HK-2 (cell line): ENCODE measurements at regions not wholly inside any gene's neighbourhood (a gene's known extent, or its start where the extent isn't known, plus 50 kb on each side); places are given as distances from the start of the nearest gene placed in this dataset.

Experiments used
- DNase-seq: peaks from one replicate; pipeline ENCODE4 v3.0.0-alpha.2; 2018; ENCODE audit not compliant: unreplicated experiment

- no peak for DNase-seq
Observed at GRCh38 chr12:67370979-67371378, 101.8 kb downstream of the CAND1 start.

- no peak for DNase-seq
Observed at GRCh38 chr12:67377021-67377420, 107.9 kb downstream of the CAND1 start.

DNA sequence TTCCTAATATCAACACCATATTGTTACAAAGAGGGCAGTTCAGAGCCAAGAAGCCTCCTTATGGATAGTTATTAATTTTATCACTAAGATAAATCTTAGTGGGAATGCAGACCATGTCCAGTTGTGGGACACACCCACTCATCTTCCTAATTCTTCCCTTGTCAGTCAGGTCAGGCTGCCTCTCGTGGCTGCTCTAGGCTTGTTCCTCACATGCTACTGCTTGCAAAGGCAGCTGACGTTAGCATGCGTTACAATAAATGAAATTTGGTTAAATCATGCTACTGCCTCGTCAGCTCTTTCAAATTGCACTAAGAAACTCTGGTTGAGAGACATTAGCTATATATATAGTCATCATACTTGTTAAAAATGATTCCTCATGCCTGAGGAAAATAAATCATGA is 108.4 kb downstream of the CAND1 start:
- DNase-seq = no peak

DNA sequence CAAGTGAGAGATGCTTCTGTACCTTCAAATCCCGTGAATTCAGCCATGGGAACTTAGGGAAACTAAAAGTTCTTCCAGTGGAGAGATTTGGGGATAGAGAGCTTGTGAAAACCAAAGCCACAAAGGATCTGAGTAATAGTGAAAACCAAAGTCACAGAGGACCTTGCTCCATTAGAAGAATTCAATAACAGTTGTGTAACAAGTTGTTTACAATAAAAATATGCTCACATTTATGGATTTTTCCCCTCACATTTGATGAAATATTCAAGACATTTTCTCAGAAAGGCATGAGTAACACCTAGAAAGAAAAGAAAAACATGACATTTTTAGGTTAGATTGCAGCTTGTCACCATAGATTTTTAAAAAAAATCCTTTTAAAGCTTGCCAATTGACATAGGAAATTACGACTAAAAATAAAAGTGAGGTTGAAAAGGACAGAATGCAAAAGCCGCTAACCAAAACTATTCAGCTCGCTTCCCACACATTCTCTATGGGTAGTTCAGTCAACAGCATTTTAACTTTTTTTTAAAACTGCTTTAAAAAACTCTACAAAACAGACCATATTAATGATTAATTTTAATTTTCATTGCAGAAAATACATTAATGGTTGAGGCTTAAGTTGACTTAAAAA is 113.2 kb downstream of the CAND1 start:
- DNase-seq = no peak

DNA sequence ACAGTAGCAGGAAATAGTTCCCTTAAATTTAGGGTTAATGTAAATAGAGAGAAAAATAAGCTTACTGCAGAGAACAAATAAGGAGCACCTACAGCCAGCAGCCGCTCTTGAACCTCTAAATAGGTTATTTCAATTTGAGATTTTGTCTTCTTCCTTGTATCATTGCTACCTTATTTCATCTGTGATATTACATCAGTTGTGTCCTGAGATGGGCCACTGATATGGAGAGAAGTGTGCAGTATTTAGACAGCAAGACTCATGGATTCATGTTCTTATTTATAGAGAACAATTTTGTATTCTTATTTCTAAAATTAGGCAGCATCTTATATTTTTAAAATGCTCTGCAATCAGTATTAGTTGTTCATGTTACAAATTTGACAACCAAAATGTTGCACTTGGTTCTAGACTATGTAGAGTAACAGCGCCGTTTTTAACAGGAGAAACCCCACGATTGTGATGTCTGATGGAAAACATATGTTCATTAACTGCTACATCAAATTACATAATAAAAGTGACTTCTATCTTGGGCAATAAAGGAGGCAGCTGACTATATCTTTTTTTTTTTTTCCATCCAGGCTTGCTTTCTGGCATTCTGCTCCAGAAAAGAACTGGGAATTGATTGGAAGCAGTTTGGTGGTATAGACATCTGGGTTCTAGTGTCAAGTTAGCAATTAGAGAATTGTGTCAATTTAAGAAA is 117.9 kb downstream of the CAND1 start:
- DNase-seq = no peak

DNA sequence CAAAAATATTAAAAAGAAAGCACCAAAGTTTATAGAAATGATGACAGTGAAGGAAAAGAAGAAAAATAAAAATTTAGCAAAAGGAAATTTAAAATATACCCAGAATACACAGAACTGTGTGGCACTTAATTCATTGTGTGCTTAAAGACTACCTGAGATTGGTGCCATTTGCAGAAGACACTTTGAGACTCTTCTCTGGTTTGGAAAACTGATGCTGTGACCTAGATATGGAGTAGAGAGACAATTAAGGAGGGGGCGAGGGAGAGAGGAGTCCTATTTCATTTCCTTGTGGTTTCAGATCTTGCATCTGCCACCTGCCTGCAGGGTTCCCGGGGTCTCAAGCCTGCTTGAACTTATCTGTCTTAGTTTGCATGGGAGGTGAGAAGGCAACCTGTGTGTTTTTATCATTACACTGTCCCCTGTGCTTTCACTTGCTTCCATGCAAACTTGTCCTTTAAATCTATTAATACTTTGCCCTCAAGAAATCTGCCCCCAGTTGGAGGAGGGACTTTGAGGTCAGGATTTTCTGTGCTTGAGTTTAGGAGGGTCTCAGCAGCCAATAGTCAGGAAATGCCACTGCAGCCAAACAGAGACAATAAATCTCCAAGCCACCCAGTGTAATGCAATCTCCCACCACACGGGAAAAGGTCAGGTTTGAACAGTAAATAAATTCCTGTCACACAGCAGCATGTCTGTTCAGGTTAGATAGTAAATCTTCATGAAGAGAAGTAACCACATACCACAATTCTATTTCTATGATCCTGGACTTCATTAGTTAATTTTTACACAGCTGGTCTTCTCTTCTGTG is 119.4 kb downstream of the CAND1 start:
- no peak for DNase-seq

DNA sequence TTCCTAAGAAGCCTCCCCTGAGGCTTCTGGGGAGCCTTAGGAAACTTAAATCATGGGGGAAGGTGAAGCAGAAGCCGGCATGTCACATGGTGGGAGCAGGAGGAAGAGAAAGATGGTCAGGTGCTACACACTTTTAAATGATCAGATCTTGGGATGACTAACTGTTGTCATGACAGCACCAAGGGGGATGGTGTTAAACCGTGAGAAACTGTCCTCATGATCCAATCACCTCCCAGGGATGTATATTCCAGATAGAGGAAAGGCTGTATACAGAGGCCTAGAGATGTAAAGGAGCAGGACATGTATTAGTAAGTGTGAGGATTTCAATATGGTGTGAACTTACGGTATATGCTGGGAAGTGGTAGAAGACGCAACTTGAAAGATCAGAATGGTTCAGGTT is 121.1 kb downstream of the CAND1 start:
- no peak for DNase-seq

DNA sequence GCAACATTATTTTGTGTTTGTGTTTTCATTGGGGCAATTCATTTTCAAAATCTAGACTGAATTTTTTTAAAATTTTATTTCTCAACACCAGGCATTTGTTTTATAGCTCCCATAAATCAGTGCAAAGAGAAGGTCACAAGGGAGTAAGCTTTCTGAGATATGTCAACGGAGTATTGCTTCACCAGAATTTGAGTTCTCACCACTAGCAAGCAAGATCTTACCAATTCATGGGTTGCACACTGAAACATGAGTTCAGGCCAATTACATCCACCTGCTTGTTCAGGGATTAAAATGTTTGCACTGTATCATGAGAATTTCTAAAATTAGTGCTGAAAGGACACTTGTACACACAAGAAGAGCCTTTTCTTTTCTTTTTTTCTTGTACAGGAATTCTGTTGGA is 121.9 kb downstream of the CAND1 start:
- no peak for DNase-seq

- DNase-seq = no peak
Observed at GRCh38 chr12:67391656-67392055, 122.5 kb downstream of the CAND1 start.

DNA sequence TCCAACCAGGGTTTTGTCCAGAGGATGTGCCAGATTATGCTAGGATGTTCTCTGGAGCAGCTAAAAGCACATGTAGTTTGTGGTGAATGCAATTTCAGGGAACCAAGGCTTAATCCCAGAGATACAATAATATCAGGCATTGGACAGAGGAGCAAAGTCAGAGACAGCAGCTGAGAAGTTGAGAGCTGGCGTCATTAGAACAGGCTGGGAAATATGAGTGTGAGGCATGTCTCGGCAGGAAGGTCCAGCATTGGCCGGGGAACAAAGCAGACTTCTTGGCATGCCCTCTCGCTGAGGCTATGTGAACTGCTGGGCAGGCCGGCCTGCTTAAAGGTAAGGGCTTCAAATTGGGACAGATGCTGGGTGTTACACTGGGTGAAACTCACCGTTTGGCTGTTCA is 125.4 kb downstream of the CAND1 start:
- DNase-seq = no peak

GRCh38 chr12:67400742-67401141 is 131.6 kb downstream of the CAND1 start:
- DNase-seq = no peak

DNA sequence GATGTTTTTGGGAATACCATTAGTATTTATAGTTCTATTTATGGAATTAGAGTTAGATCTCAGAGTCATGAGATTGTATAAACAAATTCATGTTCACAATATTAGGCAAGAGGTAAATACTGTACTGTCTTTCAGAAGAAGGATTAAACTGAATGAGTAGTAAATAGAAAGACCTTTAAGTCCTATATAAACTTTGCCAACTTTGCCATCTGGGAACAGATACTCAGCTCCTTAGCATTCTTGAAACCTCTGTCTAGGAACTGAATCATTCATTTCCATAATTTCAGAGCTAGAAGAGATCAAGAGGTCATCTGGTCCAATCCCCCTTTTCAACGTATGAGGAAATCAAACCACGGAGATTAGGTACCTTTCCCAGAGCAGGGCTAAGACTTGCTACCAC is 141.1 kb downstream of the CAND1 start:
- no peak for DNase-seq

- no peak for DNase-seq
Observed at GRCh38 chr12:67410667-67411067, 141.5 kb downstream of the CAND1 start.

DNA sequence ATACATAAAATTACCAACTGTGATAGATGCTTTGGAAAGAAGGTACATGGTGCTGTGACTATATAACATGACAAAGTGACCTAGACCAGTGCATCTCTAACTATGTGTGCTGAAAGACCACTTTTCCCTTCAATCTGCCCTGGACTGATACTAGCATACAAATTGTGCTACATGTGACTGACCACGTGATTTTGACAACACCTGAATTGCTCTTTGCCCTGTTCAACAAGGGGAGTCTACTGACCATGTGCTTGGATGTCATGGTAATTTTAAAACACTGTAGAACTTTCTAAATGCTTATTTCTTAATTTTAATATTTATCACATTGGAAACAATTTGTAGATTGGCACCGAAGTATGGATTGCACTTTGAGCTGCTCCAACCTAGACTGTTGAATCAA is 142.4 kb downstream of the CAND1 start:
- no peak for DNase-seq

GRCh38 chr12:67413577-67413976 is 144.4 kb downstream of the CAND1 start:
- DNase-seq = no peak

- DNase-seq = no peak
Observed at GRCh38 chr12:67414011-67414715, 145.0 kb downstream of the CAND1 start.

- DNase-seq = peak; percentile 31
Observed at GRCh38 chr12:67415473-67415872, 146.3 kb downstream of the CAND1 start.

GRCh38 chr12:67419810-67420209 is 150.7 kb downstream of the CAND1 start:
- no peak for DNase-seq

GRCh38 chr12:67420506-67420905 is 151.3 kb downstream of the CAND1 start:
- DNase-seq = no peak

DNA sequence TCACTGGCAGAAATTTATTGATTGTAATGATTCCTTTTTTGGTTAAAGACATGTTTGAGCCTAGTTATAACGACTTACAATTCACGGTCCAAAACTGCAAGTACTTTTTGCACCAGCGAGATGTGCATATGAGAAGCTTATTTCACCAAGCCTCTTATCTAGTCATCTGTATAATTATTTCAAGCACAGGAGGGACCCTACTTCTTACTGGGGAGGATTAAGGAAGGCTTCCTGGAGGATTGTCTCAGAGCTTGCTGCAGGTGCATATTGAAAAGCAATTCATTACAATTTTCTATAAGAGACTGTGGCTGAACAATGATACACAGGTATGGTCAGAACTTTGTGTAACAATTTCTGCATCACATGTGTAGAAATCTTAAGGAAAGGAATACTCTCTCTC is 152.9 kb downstream of the CAND1 start:
- DNase-seq = no peak

- no peak for DNase-seq
Observed at GRCh38 chr12:67424784-67425183, 155.6 kb downstream of the CAND1 start.

DNA sequence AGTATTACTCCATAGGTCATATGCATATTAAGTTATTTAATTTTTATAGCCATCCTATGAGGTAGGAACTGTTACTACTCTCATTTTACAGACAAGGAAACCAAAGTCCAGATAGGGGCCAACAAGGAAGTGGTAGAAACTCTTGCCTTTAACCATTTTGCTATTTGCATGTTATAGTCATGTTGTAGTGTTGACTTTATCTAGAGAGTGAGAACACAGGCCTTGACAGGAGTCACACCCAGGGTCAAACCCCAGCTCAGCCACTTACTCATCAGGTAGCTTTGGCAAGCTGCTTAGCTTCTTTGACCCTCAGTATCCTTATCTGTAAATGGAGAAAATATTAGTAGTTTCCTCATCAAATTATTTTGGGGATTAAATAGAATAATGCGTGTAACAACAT is 156.2 kb downstream of the CAND1 start:
- no peak for DNase-seq
